Natural killer cell (primary cell): ENCODE measurements at regions not wholly inside any gene's neighbourhood (a gene's known extent, or its start where the extent isn't known, plus 50 kb on each side); places are given as distances from the start of the nearest gene placed in this dataset.

Experiments used
- ATAC-seq, 3 donors: fragments of 150-1000 bp in 2 of 3; fragments of 200-7000 bp in 1 of 3; cut with Tn5 transposase; 1 replicate in 1 of 3; 2 replicates in 2 of 3; pipeline ENCODE4 v1.10.0; 2021; ENCODE audit warnings: mild to moderate bottlenecking in 2 of 3, moderate library complexity in 2 of 3
- DNase-seq, 2 donors: peaks; one replicate each; pipeline versions ENCODE4 v3.0.0 to v3.0.0-alpha.2; 2013 to 2021; ENCODE audit warnings: mixed read lengths in 1 of 2
- H3K27ac ChIP-seq: one replicate; pipeline ENCODE4 v1.5.1; 2013; ENCODE audit warnings: mild to moderate bottlenecking, low read length
- H3K27me3 ChIP-seq: one replicate; pipeline ENCODE4 v1.6.1; 2013; ENCODE audit warnings: low read length; ENCODE audit not compliant: control insufficient read depth, insufficient read depth
- H3K36me3 ChIP-seq: one replicate; pipeline ENCODE4 v1.6.1; 2013; ENCODE audit warnings: low read length; ENCODE audit not compliant: control insufficient read depth, insufficient read depth
- H3K4me1 ChIP-seq: one replicate; pipeline ENCODE4 v1.6.1; 2013; ENCODE audit warnings: low read length; ENCODE audit not compliant: control insufficient read depth, insufficient read depth
- H3K4me3 ChIP-seq: one replicate; pipeline ENCODE4 v1.5.1; 2013; ENCODE audit warnings: low read length
- H3K9me3 ChIP-seq: one replicate; pipeline ENCODE4 v1.6.1; 2013; ENCODE audit warnings: low read length; ENCODE audit not compliant: control insufficient read depth, insufficient read depth
- H3K27ac Mint-ChIP-seq, 2 donors: one replicate each; pipeline ENCODE4 v1.8.0; 2022; ENCODE audit warnings: mild to moderate bottlenecking in 2 of 2, mixed read lengths in 2 of 2, moderate library complexity in 1 of 2
- H3K27me3 Mint-ChIP-seq, 2 donors: one replicate each; pipeline ENCODE4 v1.8.0; 2022; ENCODE audit warnings: low read depth in 2 of 2, mixed read lengths in 2 of 2
- H3K36me3 Mint-ChIP-seq: one replicate; pipeline ENCODE4 v1.8.0; 2022; ENCODE audit warnings: mixed read lengths
- H3K4me1 Mint-ChIP-seq, 2 donors: one replicate each; pipeline ENCODE4 v1.8.0; 2022; ENCODE audit warnings: mixed read lengths in 2 of 2
- H3K4me3 Mint-ChIP-seq: one replicate; pipeline ENCODE4 v1.8.0; 2022; ENCODE audit warnings: mild to moderate bottlenecking, moderate library complexity, mixed read lengths
- H3K9me3 Mint-ChIP-seq, 2 donors: one replicate each; pipeline ENCODE4 v1.8.0; 2022; ENCODE audit warnings: mixed read lengths in 2 of 2
- CTCF ChIP-seq: fragments of 200-600 bp; IDR thresholded peaks from one replicate; pipeline ENCODE4 v1.8.0; 2022; ENCODE audit warnings: antibody characterized with exemption
- WGBS: methylation state at CpG from one replicate; pipeline ENCODE4 v1.1.7; 2013; ENCODE audit warnings: missing lambda C conversion rate; ENCODE audit not compliant: insufficient coverage; 5-methylcytosine and 5-hydroxymethylcytosine counted together
- intact Hi-C: fragments of 100-400 bp; cut with micrococcal nuclease; formaldehyde crosslinking; loops from one replicate; pipeline ENCODE4 v1.14.2; 2022

- Histone ChIP-seq H3K4me1 (no peaks in the 10 kb centered on the region), H3K27me3 (peaks cover 5% of the 10 kb centered on the region), H3K36me3 (no peaks in the 10 kb centered on the region), H3K9me3 (no peaks in the 10 kb centered on the region), H3K27ac (no peak overlapping the region), H3K4me3 (no peak overlapping the region)
- Mint-ChIP-seq H3K27ac (no peak overlapping the region), H3K9me3 (no peaks in the 10 kb centered on the region), H3K27me3 (peaks cover 8 to 37% of the 10 kb centered on the region in 2 donors), H3K4me1 (no peaks in the 10 kb centered on the region), H3K4me3 (no peak overlapping the region), H3K36me3 (no peaks in the 10 kb centered on the region)
- no peak for ATAC-seq
- 68% methylated on average over 2 of the region's 2 CpGs for WGBS
- DNase-seq = no peak
- no peak for TF ChIP-seq CTCF
- intact Hi-C loops = no loop called here
Observed at GRCh38 chr15:38168467-38169070, 84.1 kb upstream of the SPRED1 start.

- Mint-ChIP-seq H3K9me3 (no peaks in the 10 kb centered on the region), H3K27me3 (peaks cover 14 to 40% of the 10 kb centered on the region in 2 donors), H3K27ac (no peak overlapping the region), H3K4me1 (no peaks in the 10 kb centered on the region), H3K4me3 (no peak overlapping the region), H3K36me3 (no peaks in the 10 kb centered on the region)
- DNase-seq (no peak), ATAC-seq (no peak)
- Histone ChIP-seq H3K27ac (no peak overlapping the region), H3K4me1 (no peaks in the 10 kb centered on the region), H3K27me3 (peaks cover 7% of the 10 kb centered on the region), H3K36me3 (no peaks in the 10 kb centered on the region), H3K4me3 (no peak overlapping the region), H3K9me3 (no peaks in the 10 kb centered on the region)
- no peak for TF ChIP-seq CTCF
- intact Hi-C loops = no loop called here
- WGBS = 100% methylated on average over 1 of the region's 1 CpG
Observed at GRCh38 chr15:38171973-38172372, 80.7 kb upstream of the SPRED1 start.

GRCh38 chr15:38174691-38175090 lies 77.9 kb upstream of the SPRED1 start:
- peaks cover 13% of the 10 kb centered on the region for H3K27me3 ChIP-seq
- Mint-ChIP-seq H3K4me1 (no peaks in the 10 kb centered on the region), H3K36me3 (no peaks in the 10 kb centered on the region), H3K4me3 (no peak overlapping the region), H3K27ac (no peak overlapping the region), H3K27me3 (peaks cover 14 to 39% of the 10 kb centered on the region in 2 donors), H3K9me3 (no peaks in the 10 kb centered on the region)
- intact Hi-C loops = no loop called here
- 70% methylated on average over 1 of the region's 1 CpG for WGBS
- no peaks in the 10 kb centered on the region for H3K9me3 ChIP-seq
- TF ChIP-seq CTCF = no peak
- no peaks in the 10 kb centered on the region for H3K36me3 ChIP-seq
- H3K27ac ChIP-seq = no peak overlapping the region
- H3K4me3 ChIP-seq = no peak overlapping the region
- ATAC-seq (no peak), DNase-seq (no peak)
- no peaks in the 10 kb centered on the region for H3K4me1 ChIP-seq

GRCh38 chr15:38176155-38176554 lies 76.5 kb upstream of the SPRED1 start:
- H3K36me3 Mint-ChIP-seq = no peaks in the 10 kb centered on the region
- DNase-seq (no peak), ATAC-seq (no peak)
- H3K4me3 ChIP-seq = no peak overlapping the region
- no peak overlapping the region for H3K4me3 Mint-ChIP-seq
- no peaks in the 10 kb centered on the region for H3K9me3 ChIP-seq
- no peaks in the 10 kb centered on the region for H3K36me3 ChIP-seq
- peaks cover 11% of the 10 kb centered on the region for H3K27me3 ChIP-seq
- H3K4me1 ChIP-seq = no peaks in the 10 kb centered on the region
- TF ChIP-seq CTCF = no peak
- no peak overlapping the region for H3K27ac ChIP-seq
- no peaks in the 10 kb centered on the region for H3K4me1 Mint-ChIP-seq
- H3K27ac Mint-ChIP-seq = no peak overlapping the region
- no peaks in the 10 kb centered on the region for H3K9me3 Mint-ChIP-seq
- intact Hi-C loops = no loop called here
- peaks cover 19 to 37% of the 10 kb centered on the region in 2 donors for H3K27me3 Mint-ChIP-seq
- 76% methylated on average over 4 of the region's 4 CpGs for WGBS
